SK-N-SH (cell line): ENCODE measurements at regions not wholly inside any gene's neighbourhood (a gene's known extent, or its start where the extent isn't known, plus 50 kb on each side); places are given as distances from the start of the nearest gene placed in this dataset.

ENCODE experiments used
- CTCF ChIA-PET: fragments of 300-600, 350-600 bp; formaldehyde crosslinking; extraction: SDS; loops from one replicate; lab custom pipeline; 2021; lab: Yijun Ruan, JAX
- POLR2A ChIA-PET: fragments of 350-600 bp; sonication (Branson Sonifier 250); formaldehyde crosslinking; extraction: SDS; loops from one replicate; lab custom pipeline; 2020; ENCODE audit warnings: antibody characterized with exemption, inconsistent platforms; lab: Yijun Ruan, JAX
- DNase-seq: peaks from one replicate; pipeline ENCODE4 v3.0.0; 2012
- H2AFZ ChIP-seq: fragments of 200-600 bp; sonication (generic); 2 replicates; pipeline ENCODE4 v1.8.1; 2016; ENCODE audit warnings: antibody characterized with exemption, mild to moderate bottlenecking, low read depth
- H3F3A ChIP-seq: fragments of 200-600 bp; sonication (generic); replicated peaks from 2 replicates; pipeline ENCODE3; 2016; ENCODE audit warnings: antibody characterized with exemption, mild to moderate bottlenecking; ENCODE audit not compliant: insufficient read depth
- H3K27ac ChIP-seq, 2 experiments: fragments of 200-500 bp in 1 of 2; fragments of 200-600 bp in 1 of 2; sonication (Bioruptor generic) in 1 of 2; sonication (generic), shearing (Covaris generic) in 1 of 2; 2 replicates each; pipeline versions ENCODE4 v1.5.1 to v1.6.1; 2014 to 2016; ENCODE audit warnings: low read depth in 2 of 2, inconsistent platforms in 1 of 2, low read length in 1 of 2, mild to moderate bottlenecking in 1 of 2, mixed read lengths in 1 of 2
- H3K27me3 ChIP-seq: fragments of 200-600 bp; sonication (generic), shearing (Covaris generic); 2 replicates; pipeline ENCODE4 v1.6.1; 2016; ENCODE audit warnings: mixed run types; ENCODE audit not compliant: insufficient read depth
- H3K36me3 ChIP-seq, 2 experiments: fragments of 200-500 bp in 1 of 2; fragments of 200-600 bp in 1 of 2; sonication (Bioruptor generic) in 1 of 2; sonication (generic) in 1 of 2; replicated peaks in 1 of 2; 2 replicates each; pipeline versions ENCODE3 to v1.5.1; 2014 to 2016; ENCODE audit warnings: low read length in 1 of 2, mild to moderate bottlenecking in 1 of 2; ENCODE audit not compliant: insufficient read depth in 2 of 2, control insufficient read depth in 1 of 2
- H3K4me1 ChIP-seq, 2 experiments: fragments of 200-500 bp in 1 of 2; fragments of 200-600 bp in 1 of 2; sonication (Bioruptor generic) in 1 of 2; sonication (generic), shearing (Covaris generic) in 1 of 2; 2 replicates each; pipeline versions ENCODE4 v1.5.1 to v1.6.1; 2014 to 2016; ENCODE audit warnings: low read depth in 1 of 2, low read length in 1 of 2, mixed run types in 1 of 2; ENCODE audit not compliant: insufficient read depth in 2 of 2, control insufficient read depth in 1 of 2
- H3K4me2 ChIP-seq: fragments of 200-600 bp; sonication (generic), shearing (Covaris generic); 2 replicates; pipeline ENCODE4 v1.6.1; 2017; ENCODE audit warnings: mixed run types
- H3K4me3 ChIP-seq, 2 experiments: fragments of 200-500 bp in 1 of 2; fragments of 200-600 bp in 1 of 2; sonication (Bioruptor generic) in 1 of 2; sonication (generic), shearing (Covaris generic) in 1 of 2; 2 replicates each; pipeline versions ENCODE4 v1.5.1 to v1.8.1; 2014 to 2016; ENCODE audit warnings: low read depth in 2 of 2, inconsistent platforms in 1 of 2, low read length in 1 of 2, mild to moderate bottlenecking in 1 of 2, mixed read lengths in 1 of 2, moderate library complexity in 1 of 2
- H3K79me2 ChIP-seq: fragments of 200-600 bp; sonication (generic); 2 replicates; pipeline ENCODE4 v1.8.1; 2017; ENCODE audit warnings: mild to moderate bottlenecking; ENCODE audit not compliant: insufficient read depth
- H3K9ac ChIP-seq: fragments of 200-600 bp; sonication (generic); 2 replicates; pipeline ENCODE4 v1.6.1; 2017; ENCODE audit warnings: mixed run types
- H3K9me2 ChIP-seq: fragments of 200-600 bp; sonication (generic); 2 replicates; pipeline ENCODE4 v1.6.1; 2017; ENCODE audit warnings: mixed run types
- H3K9me3 ChIP-seq: fragments of 200-600 bp; sonication (generic); 2 replicates; pipeline ENCODE4 v1.6.1; 2017; ENCODE audit warnings: mixed run types, mild to moderate bottlenecking, moderate library complexity
- H4K20me1 ChIP-seq: fragments of 200-600 bp; sonication (generic); 2 replicates; pipeline ENCODE4 v1.6.1; 2017; ENCODE audit warnings: mild to moderate bottlenecking, mixed run types; ENCODE audit not compliant: insufficient read depth
- CHD2 ChIP-seq: fragments of 150-350 bp; IDR thresholded peaks from 2 replicates; pipeline ENCODE4 v1.6.1; 2018; ENCODE audit warnings: low read length; ENCODE audit not compliant: partially characterized antibody
- ELF1 ChIP-seq: IDR thresholded peaks from 2 replicates; pipeline ENCODE4 v1.4.0; 2012
- EP300 ChIP-seq, 2 experiments: IDR thresholded peaks; 2 replicates each; pipeline versions ENCODE4 v1.4.0 to v1.6.1; 2012; ENCODE audit warnings: borderline replicate concordance in 1 of 2, low read depth in 1 of 2, low read length in 1 of 2
- EZH2phosphoT487 ChIP-seq: fragments of 200-600 bp; sonication (generic); IDR thresholded peaks from 2 replicates; pipeline ENCODE4 v1.6.1; 2017; ENCODE audit warnings: low read depth, mixed run types, mild to moderate bottlenecking, antibody characterized with exemption, moderate library complexity, borderline replicate concordance
- FOSL2 ChIP-seq: IDR thresholded peaks from 2 replicates; pipeline ENCODE4 v1.4.0; 2012; ENCODE audit warnings: low read depth, mild to moderate bottlenecking, moderate library complexity, borderline replicate concordance
- FOXM1 ChIP-seq: IDR thresholded peaks from 2 replicates; pipeline ENCODE4 v1.4.0; 2012; ENCODE audit warnings: low read depth, mild to moderate bottlenecking
- NFIC ChIP-seq: IDR thresholded peaks from 2 replicates; pipeline ENCODE4 v1.4.0; 2012; ENCODE audit warnings: borderline replicate concordance
- NRF1 ChIP-seq: IDR thresholded peaks from 2 replicates; pipeline ENCODE4 v1.6.1; 2012; ENCODE audit warnings: low read depth, mild to moderate bottlenecking, low read length
- PBX3 ChIP-seq: IDR thresholded peaks from 2 replicates; pipeline ENCODE4; 2012
- POLR2AphosphoS5 ChIP-seq: IDR thresholded peaks from 2 replicates; pipeline ENCODE4 v1.6.1; 2012; ENCODE audit warnings: low read depth, low read length
- RAD21 ChIP-seq: IDR thresholded peaks from 2 replicates; pipeline ENCODE4 v1.6.1; 2012; ENCODE audit warnings: mild to moderate bottlenecking, low read length
- RCOR1 ChIP-seq: fragments of 150-350 bp; IDR thresholded peaks from 2 replicates; pipeline ENCODE4 v1.6.1; 2017; ENCODE audit warnings: antibody characterized with exemption, low read length
- REST ChIP-seq: IDR thresholded peaks from 2 replicates; pipeline ENCODE4 v1.6.1; 2012; ENCODE audit warnings: mild to moderate bottlenecking, low read depth, low read length, moderate library complexity
- RFX5 ChIP-seq: IDR thresholded peaks from 2 replicates; pipeline ENCODE4 v1.6.1; 2012; ENCODE audit warnings: mild to moderate bottlenecking, improper control_type of control experiment, low read length
- TAF1 ChIP-seq: IDR thresholded peaks from 2 replicates; pipeline ENCODE4 v1.6.1; 2012; ENCODE audit warnings: low read depth, mild to moderate bottlenecking, low read length, moderate library complexity, borderline replicate concordance
- TEAD4 ChIP-seq: IDR thresholded peaks from 2 replicates; pipeline ENCODE4 v1.4.0; 2012; ENCODE audit warnings: mild to moderate bottlenecking, borderline replicate concordance; ENCODE audit not compliant: insufficient read depth
- USF2 ChIP-seq: fragments of 150-350 bp; IDR thresholded peaks from 2 replicates; pipeline ENCODE4 v1.6.1; 2017; ENCODE audit warnings: antibody characterized with exemption, low read length, low read depth, borderline replicate concordance
- YY1 ChIP-seq: IDR thresholded peaks from 2 replicates; pipeline ENCODE4 v1.4.0; 2012; ENCODE audit warnings: low read depth, mild to moderate bottlenecking
- ZBTB33 ChIP-seq: IDR thresholded peaks from 2 replicates; pipeline ENCODE4 v1.4.0; 2012; ENCODE audit warnings: low read depth, borderline replicate concordance
- WGBS: methylation state at CpG from one replicate; pipeline ENCODE4 v1.1.6; 2017; ENCODE audit warnings: low lambda C conversion rate; 5-methylcytosine and 5-hydroxymethylcytosine counted together

GRCh38 chr7:144910411-144910810 lies 74.6 kb upstream of the TPK1 start:
- H3K27me3 ChIP-seq = no peaks in the 10 kb centered on the region
- no peak overlapping the region for H3K9ac ChIP-seq

More at GRCh38 chr7:144910411-144910810, 74.6 kb upstream of the TPK1 start:
- no peak for DNase-seq
- WGBS = 23% methylated on average over 6 of the region's 6 CpGs
- Histone ChIP-seq H3K4me2 (no peak overlapping the region), H3K9me3 (no peaks in the 10 kb centered on the region), H3K4me3 (no peak overlapping the region), H3K9me2 (no peaks in the 10 kb centered on the region), H3F3A (no peaks in the 10 kb centered on the region), H3K4me1 (no peaks in the 10 kb centered on the region), H3K36me3 (no peaks in the 10 kb centered on the region), H3K79me2 (no peaks in the 10 kb centered on the region), H2AFZ (no peak overlapping the region), H3K27ac (no peak overlapping the region), H4K20me1 (no peaks in the 10 kb centered on the region)
- POLR2A ChIA-PET = no interaction called here
- TF ChIP-seq NFIC (no peak), EP300 (IDR thresholded peaks at IDR 0.05; ENCODE audit: borderline replicate concordance in 1 of 2, low read depth in 1 of 2, low read length in 1 of 2) (no peak), USF2 (no peak), RCOR1 (no peak), POLR2AphosphoS5 (no peak), PBX3 (no peak), EZH2phosphoT487 (no peak), ZBTB33 (no peak), TAF1 (no peak), REST (no peak), TEAD4 (no peak), ELF1 (no peak), FOXM1 (no peak), CHD2 (no peak), RAD21 (no peak), RFX5 (no peak), YY1 (no peak), NRF1 (no peak), FOSL2 (no peak)
- CTCF ChIA-PET = interaction anchor here (1.4 kb wide), 1 partner anchor 19 kb away, joined by 3 read pairs; no protein-coding TSS in a partner anchor
